Stimulated activated CD4-positive, alpha-beta T cell treated with anti-CD3 and anti-CD28 coated beads, Interleukin-4, amount 100 ng/mL, for 24 hours (primary cell): ENCODE measurements at regions not wholly inside any gene's neighbourhood (a gene's known extent, or its start where the extent isn't known, plus 50 kb on each side); places are given as distances from the start of the nearest gene placed in this dataset.

Experiments used
- DNase-seq: peaks from one replicate; pipeline ENCODE4 v3.0.0-alpha.2; 2020

DNA sequence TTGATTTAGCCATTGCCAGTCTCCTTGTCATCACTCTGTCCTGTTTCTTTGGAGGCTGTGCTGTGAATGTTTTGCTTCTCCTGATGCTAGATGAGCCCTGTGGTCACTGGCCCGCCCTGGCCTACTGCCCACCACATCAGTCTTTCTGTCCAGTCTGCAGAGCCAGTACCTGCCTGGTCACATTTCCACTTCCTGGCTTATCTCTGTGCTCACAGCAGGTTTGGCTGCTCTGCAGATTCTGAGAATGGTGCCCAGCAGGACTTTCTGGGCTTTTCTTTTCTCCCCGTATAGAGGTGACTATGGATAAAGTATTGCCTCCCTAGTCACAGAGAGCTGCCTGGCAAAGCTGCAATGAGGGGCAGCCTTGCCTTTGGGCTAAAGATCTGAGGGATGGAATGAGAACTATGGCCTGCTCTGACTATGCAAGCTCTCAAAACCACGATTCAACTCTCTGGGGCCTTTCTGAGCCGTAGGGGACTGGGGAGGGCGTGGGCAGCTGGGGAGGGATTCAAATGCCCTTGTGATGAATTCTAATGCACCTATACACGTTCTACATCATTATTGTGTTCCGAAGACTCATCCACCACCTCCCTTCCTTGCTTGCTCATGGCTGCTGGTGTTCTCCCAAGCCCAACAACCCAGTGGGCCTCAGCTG, 410.4 kb upstream of the NPVF start:
- DNase-seq, result no peak

- no peak for DNase-seq
These were observed 414.6 kb upstream of the NPVF start for GRCh38 chr7:25642849-25643248.

DNA sequence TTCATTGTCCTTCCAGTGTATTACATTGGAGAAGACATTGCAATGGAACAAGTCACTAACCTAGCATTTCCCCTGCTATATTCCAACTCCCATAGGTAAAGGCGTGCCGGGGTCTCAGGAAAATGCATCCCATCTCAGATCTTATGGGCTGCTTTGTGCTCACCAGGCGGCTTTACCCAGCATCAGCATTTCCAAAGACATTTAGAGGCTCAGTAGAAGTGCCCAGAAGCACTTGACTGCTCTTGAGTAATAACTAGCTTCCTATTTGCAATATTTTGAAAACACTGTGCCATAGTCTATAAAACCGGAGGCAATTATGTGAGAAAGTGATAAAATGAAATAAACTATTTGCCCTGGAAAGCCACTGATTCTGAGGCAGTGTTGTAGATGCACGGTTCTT, 415.0 kb upstream of the NPVF start:
- DNase-seq, result no peak

GRCh38 chr7:25643770-25644394, 415.6 kb upstream of the NPVF start:
- no peak for DNase-seq

- DNase-seq, result no peak
These were observed 418.6 kb upstream of the NPVF start for GRCh38 chr7:25646726-25647413.

DNA sequence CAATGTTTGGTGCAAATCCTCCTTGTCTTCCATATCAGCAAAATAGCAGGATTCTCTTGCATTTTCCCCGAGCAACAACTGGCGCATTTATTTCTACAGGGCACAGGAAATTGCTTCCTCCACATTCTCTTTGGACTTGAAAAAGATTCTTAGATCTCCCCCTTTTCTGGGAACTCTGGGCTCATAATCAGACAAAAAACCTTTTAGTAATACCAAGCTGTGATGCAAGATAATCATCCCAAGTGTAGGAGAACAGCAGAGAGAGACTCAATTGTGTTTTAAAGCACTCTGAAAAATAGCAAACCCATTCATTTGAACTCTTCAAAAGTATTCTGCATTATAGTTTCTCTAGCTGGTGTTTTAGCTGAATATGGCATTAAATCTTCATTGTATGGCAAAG, 419.6 kb upstream of the NPVF start:
- DNase-seq, result no peak

DNA sequence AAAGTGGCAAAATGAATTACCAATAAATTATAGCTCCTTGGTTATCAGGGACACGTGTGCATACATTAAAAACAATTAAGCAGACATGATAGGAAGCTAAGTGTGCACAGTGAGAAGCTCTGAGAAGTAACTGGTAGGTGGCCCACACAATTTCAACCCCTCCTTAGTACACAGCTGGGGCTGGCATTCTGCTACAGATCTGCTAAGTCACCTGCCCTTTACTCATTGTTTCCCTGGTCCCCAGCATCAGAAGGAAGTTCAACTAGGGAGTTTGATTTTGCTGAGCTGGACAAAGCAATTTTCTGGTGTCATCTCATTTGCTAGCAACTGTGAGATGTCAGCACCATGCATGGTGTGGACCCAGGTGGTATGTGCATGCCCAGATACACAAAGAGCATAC, 424.1 kb upstream of the NPVF start:
- no peak for DNase-seq

DNA sequence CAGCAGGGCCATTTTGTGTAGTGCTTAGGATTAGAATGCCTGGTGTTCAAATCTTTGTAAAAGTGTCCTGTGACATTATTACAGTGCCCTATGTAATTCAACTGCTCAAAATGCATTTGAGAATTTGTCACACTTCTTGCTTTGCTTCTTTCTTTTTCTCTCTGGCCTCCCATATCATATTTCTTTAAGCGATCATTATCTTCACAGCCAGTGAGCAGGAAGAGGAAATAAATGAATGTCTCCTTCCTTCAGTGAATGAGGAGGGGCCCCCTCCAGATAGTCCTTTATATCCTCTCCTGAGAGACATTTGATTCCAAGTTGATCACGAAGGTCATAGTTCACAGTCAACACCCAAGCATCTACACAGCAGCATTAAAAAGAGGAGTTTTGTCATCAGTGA, 425.1 kb upstream of the NPVF start:
- no peak for DNase-seq

GRCh38 chr7:25656071-25656470, 427.8 kb upstream of the NPVF start:
- DNase-seq, result no peak

- no peak for DNase-seq
These were observed 428.3 kb upstream of the NPVF start for GRCh38 chr7:25656581-25657026.

GRCh38 chr7:25658375-25658774, 430.1 kb upstream of the NPVF start:
- DNase-seq, result no peak

GRCh38 chr7:25659841-25660240, 431.6 kb upstream of the NPVF start:
- DNase-seq, result no peak

DNA sequence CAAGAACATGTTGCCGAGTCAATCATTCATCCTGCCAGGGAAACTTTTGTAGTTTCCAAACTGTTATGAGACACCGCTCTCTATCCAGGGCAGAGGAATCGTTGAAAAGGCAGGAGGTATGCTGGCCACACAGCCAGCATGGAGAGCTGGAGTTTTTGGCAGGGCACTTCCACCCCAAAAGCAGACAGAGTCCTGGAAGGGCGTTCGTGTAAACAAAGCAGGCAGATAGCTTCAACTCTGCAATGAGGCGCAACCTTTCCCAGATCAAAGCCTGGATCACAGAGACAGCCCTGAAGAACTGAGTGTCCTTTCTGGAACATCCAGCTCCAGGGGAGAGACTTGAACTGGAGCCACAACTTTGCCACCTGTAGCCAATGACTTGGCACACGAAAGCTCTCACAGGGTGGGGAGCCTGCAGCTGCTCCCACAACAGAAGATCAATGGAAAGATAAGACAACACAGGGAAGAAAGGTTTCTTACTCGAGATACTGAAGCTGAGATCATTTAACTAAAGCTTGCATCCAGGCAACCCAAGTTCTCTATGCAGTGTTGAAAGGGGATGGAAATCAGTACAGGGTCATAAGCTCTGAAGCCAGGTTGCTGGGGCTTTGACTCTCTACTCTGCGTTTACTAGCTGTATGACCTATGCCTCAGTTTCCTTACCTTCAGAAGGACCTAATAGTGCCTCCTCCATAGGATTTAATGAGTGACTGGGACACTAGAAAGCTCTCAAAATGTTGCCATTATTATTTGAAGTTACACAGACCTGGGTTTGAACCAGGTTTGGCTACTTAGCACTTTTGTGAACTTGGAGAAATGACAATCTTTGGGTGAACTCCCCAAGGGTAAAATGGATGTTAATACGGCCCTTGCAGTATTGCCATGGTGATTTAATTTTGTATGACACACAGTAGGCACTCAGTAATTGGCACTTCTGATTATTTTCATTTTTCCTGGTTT, 434.8 kb upstream of the NPVF start:
- DNase-seq, result no peak

GRCh38 chr7:25663877-25664276, 435.6 kb upstream of the NPVF start:
- DNase-seq, result no peak

GRCh38 chr7:25664593-25664992, 436.3 kb upstream of the NPVF start:
- no peak for DNase-seq

GRCh38 chr7:25665374-25665773, 437.1 kb upstream of the NPVF start:
- DNase-seq, result no peak

DNA sequence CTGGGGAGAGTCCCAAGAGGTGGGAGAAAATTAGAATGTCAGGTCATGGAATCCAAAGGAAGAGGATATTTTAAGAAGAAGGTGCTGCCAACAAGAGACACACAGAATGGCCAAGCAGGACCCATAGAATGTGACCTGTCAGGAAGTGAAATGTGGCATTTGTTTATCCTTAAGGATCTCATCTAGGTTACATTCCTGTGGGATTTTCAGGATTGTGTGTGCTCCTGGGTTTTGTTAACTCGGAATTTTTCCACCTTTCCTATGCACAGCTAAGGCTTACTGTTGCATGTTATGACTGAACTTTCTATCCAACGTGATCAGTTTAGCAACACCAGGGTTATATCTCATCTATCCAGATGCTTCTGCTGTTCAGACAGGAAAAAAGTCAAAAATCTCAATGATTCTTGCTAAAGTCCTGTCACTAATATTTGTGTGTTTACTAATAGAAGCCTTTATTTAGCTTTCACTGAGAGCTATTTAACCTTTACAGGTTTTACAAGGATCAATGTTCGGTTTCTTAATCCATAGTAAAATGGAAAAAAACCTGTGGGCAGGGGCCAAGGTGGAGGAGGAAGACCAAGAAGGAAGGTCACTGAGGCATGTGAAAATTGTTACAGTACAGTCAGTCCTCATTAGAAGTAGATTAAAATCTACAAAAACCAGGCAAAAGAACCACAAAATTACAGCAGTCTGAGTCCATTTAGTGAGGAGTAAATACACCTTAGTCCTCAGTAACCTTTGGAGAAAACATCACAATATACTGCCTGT, 437.8 kb upstream of the NPVF start:
- DNase-seq, result no peak

DNA sequence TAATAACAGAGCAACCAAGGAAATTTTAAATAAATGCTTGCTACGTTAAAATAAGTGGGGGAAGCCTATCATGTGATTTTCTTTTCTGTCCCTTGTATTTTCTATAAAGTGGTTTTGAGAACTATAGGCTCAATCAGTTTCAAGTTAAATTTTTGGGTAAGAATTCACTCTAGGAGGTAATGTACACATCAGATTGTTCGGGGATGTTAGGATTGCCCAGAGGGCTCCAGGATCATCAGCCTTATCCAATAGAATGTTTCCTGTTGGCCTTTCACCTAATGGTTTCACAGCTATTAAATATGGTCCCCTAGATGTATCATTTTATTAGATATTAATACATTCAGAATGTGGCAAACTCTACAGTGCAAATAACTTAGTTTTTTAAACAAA, 438.4 kb upstream of the NPVF start:
- no peak for DNase-seq

DNA sequence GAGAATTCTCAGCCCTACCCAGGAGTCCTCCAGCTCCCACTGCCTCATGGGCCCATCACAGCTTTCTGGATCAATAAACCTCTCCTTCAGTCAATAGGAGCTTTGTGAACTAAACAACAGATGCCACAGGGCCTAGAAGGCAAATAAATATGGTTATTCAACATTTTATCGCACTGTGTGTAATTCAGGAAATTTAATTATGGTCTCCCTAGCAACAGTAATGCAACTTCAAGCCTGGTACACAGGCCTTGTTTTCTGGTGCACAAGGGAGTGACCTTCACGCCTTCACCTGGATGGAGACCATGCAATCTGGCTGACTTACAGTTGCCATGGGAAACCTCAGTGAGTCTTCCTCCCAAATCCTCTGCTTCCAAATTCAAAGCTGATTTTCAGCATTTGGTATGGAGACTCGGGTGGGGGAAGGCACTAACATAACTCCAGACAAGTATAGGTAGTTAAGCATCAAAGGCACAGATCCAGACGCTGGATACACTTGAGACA, 441.0 kb upstream of the NPVF start:
- no peak for DNase-seq

DNA sequence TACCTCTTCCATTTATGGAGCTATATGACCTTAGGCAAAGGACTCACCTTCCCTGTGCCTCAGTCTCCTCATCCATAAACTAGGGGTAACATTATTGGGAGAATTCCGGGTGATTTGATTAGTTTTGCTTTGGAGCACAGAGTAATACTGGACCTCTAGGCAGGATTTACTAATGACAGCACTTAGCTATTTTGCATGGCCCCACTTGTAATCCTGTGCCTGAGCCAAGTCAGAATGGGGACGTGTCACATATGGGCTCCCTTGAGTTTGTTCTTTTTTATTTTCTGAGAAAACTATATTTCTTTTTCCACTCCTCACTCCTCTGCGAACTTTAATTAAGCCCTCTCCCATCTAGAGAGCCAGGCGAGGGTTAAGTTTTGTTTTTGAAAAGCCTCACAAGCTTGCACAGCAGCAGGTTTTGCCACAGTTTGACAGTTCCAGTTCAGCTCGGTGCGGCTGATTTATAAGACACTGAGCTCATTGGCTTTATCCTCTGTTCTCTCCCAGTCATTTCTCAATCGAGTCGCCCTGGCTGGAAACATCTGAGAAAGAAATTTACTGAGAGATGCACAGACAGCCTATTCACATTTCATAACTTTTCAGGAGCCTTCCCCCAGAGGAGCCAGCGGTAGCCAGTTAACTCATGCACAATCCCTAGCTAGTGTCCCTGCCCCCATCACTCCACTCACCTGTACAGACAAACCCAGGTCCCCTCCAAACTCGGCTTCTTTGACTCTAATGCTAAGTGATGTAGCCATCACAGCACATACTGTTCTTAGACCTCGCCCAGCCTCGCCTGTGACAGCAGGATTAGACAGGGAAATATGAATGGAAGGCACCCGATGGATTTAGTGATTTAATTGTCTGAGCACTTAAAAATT, 441.9 kb upstream of the NPVF start:
- DNase-seq, result no peak

DNA sequence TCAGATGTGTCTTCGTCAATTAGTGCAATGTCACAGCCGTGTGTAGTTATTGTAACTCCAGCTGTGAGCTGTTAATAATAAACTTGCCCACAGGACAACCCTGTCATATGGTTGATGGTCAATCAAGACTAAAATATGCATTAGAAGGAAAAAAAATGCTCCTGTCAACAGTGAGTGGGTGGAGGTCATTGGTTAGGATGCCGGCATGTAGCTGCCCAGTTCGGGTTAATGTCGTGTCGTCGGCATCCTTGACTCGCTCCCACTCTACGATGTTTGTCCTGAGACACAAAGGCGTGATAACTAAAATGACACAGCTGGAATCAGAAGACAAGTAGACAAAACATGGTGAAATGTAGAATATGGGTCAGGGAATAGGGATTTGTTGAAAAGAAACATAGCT, 442.8 kb upstream of the NPVF start:
- no peak for DNase-seq
